NCI-H2029 (cell line): ENCODE measurements at regions not wholly inside any gene's neighbourhood (a gene's known extent, or its start where the extent isn't known, plus 50 kb on each side); places are given as distances from the start of the nearest gene placed in this dataset.

Experiments
- DNase-seq: peaks from one replicate; lab custom pipeline; 2025; lab: John Stamatoyannopoulos, UW

DNA sequence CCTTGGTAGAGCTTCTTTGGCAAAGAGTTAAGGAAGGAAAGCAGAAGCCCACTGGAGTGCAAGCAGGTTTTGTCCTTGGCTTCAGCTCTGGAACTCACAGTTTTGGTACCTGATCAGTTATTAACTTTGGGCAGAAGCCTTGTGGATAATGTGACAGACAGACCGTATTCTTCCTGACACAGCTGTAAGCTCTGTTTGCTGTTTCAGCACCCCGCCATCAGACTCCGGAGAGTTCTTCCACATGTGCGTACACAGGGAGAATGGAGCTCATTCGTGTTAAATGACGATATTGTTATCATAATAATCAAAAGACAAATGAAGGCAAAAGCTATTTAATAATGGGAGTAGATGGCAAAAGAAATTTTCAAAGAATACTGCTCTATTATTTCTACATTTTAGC is 155.1 kb upstream of the ARGLU1 start:
- no peak for DNase-seq

DNA sequence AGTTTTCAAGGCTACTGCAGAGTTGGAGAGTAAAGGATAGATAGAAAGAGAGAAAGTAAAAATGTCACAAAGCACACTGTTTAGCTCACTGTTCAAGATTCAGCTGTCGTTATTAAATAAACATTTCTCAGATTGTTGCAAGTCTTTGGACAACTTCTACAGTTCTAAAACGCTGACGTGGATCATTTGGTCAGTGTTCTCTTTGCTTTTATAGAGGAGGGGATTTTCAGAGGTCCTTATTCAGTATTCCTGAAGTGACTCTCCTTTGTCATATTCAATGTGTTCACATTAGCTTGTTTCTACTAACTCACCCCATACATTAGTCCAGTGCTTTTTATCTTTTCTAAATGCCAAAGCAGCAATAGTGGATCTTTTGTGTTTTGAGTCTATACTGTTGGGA is 154.7 kb upstream of the ARGLU1 start:
- no peak for DNase-seq

DNA sequence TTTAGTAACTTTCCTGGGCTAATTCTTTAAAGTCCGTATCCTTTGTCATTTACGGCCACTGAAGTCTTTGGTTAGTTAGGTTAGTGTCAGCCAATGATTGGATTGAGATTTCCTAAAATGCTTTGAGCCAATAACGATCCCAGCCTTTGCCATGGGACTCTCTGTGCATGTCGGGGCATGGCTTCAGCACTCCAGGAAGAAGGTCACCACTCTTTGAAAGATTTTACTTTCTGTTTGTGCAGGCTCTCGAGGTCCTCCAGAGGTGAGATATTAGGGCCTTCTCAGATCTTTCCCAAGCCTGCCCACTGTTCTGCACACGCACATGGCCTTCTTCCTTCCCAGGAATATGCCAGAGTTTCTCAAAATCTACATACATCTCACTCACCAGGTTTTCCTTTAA is 153.7 kb upstream of the ARGLU1 start:
- DNase-seq: no peak

GRCh38 chr13:106714271-106714982 is 146.5 kb upstream of the ARGLU1 start:
- no peak for DNase-seq

- no peak for DNase-seq
Measured at GRCh38 chr13:106712381-106712780, 144.4 kb upstream of the ARGLU1 start.

DNA sequence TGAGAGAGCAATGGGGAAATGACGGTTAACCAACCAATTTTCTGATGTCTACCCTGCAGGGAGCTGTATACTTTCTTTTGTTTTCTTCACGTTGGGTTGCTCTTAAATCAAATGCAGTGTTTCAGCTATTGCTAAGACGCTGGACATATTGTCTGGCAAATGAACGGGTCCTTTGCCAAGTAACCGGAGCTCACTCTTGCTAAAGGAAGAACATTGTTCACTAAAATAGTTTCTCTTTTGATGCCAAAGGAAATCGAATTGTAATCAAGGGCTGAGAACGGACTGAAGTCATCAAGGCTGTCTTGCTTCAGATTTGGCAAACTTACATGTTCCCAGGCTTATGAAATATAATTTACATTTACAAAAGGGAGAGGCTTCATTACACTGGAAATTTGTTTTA is 142.3 kb upstream of the ARGLU1 start:
- DNase-seq: no peak

DNA sequence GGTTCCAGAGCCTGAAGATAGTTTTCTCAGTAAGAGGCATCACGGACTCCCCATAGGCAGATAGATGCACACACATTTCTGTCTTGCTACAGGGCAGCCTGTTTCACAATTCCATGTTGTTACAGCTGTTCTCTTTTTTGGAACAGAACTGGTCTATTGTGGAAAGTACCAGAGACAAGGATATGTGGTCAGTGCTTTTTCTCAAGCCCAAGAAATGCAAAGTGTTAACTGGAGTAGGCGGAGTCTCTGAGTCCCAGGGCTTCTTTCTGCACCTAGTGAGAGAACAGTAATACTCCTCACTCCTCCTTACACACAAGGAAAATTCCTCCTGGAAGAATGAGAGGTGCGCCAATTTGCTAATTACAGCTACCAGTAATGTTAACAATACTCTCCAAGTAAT is 141.6 kb upstream of the ARGLU1 start:
- no peak for DNase-seq

DNA sequence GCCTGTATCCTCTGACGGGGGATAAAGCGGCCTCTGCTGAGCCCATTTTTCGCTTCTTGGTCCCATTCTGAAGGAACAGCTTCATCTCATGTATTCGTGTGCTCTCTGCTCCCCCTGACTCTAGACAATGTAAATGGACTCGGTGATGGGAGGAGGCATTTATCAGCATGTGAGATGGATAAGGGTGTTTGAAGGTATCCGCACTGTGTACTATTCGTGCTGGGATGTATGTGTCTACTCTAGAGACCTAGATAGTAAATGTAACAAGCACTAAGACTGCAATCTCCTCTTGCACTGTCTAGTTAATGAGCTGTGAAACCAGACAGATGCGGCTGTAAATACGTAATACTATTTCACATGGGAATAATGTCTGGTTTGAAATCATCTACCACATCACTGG is 134.6 kb upstream of the ARGLU1 start:
- DNase-seq: no peak

DNA sequence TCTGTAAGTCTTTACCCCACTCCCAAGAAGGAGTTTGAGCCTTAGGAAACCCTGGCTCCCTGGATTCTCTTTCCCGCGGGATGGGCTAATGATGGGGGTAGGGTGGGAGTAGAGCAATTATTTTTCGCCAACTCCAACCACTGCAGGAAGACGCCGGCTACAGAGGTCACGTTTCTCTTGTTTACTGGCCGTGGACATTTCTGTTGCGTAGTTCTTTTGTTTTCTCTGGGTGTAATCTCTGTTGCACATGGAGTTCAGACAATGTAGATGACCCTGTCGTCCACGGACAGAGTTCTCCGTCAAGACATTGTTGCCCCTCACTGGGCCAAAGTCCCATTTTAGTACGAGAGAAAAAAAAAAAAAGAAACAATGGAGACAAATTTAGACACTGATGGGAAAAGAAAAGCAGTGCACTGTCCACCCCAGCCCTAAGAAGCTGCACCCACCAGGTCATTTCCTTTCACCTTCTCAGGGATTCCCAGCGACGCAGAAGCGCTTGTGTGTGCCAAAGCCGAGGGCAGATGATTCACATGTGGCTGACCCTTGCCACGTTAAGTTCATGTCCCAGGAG is 133.9 kb upstream of the ARGLU1 start:
- DNase-seq: no peak

DNA sequence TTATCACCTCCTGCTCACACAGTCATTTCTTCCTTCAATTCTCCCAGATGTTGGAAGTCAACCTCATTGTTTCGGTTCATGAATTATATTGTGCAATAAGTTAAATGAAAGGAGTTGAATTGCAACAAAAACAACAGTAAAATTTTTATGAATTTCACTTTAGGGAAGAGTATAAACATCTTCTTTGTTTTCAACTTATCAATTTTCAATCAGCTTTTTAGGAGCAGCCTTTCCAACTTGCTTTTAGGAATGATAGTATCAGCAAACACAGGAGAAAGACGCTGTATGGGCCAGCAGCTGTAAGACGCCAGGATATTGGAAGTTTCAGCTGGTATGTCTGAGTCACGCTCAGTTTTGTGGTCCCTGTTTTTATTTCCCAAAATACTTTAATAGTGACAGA is 132.5 kb upstream of the ARGLU1 start:
- DNase-seq: no peak

- no peak for DNase-seq
Measured at GRCh38 chr13:106700007-106700406, 132.1 kb upstream of the ARGLU1 start.

- DNase-seq: no peak
Measured at GRCh38 chr13:106699311-106699710, 131.4 kb upstream of the ARGLU1 start.

- no peak for DNase-seq
Measured at GRCh38 chr13:106696719-106697118, 128.8 kb upstream of the ARGLU1 start.

DNA sequence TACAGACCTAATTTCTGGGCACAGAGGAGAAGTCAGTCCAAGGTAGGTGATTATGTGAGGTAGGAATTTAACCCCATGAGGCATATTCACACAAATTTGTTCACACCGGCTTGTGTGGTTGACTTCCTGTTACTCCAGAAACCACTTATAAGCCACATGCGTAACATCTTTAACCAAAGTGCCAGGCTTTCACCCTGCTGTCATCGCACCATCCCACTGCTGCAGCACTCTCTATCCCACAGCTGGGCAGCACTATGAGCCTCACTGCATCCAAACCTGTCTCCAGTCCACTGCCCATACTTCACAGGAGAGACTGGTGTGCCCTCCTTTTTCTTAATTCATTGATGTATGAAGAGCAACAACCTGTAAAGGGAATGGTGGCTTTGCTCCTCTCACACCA is 128.2 kb upstream of the ARGLU1 start:
- no peak for DNase-seq

DNA sequence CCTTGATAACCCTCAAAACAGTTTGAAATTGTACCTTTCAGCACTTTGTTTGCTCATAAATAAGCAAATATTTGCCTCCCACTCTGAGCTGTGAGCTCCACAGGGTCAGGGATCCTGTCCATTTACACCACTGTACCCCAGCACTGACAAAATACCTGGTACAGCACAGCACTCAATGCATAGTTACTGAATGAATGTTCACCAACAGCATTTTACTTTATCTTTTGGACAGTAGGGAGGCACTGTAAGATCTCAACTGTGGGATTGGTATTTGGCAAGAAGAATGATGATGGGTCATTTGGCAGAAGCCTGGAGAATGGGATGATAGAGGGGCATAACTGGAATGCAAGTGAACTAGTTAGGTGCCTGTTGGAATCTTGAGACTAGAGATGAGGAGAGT is 127.2 kb upstream of the ARGLU1 start:
- DNase-seq: no peak

- DNase-seq: no peak
Measured at GRCh38 chr13:106691861-106692260, 123.9 kb upstream of the ARGLU1 start.

DNA sequence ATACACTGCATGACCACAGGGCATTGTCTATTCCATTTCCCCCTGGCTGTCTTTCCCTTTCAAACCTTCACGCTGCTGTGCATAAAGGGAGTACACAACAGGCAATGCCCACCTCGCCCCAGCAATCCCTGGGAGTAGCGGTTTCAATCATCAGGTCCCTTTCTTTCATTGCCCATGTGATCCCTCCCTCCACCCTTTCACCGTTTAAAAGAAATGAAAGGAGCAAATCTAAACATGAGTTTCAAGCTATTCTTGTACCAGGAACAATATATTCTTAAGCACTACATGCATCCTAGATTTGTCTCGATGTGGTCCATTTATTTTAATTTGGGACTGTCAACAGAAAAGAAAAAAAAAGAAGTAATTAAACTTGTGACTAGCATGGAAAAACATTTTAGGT is 123.4 kb upstream of the ARGLU1 start:
- DNase-seq: no peak

GRCh38 chr13:106690779-106691178 is 122.8 kb upstream of the ARGLU1 start:
- no peak for DNase-seq

DNA sequence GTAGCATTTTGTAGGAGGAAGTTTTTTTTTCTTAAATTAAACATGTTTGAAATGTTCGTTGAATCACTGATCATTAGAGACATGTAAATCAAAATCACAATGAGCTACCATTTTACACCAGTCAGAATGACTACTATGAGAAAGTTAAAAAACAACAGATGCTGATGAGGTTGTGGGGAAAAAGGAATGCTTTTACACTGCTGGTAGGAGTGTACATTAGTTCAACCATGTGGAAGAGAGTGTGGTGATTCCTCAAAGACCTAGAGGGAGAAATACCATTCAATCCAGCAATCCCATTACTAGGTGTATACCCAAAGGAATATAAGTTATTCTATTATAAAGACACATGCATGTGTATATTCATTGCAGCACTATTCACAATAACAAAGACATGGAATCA is 122.0 kb upstream of the ARGLU1 start:
- DNase-seq: no peak

DNA sequence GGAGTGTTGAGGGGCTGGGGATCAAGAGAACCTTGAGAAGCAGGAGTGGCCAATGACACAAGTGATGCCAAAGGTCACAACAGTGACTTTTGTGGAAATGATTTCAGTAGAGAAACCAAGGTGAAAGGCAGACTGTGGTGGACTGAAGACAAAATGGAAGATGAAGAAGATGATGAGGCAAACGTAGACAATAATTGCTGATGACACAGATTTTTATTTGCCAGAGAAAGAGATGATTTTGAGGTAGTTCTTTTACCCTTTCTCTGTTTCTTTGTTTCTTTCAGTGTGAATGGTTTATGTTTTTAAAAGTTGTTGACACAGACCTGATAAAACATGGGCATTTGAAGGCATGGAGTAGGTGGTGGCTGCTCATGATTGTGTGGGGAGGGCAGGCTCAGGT is 121.0 kb upstream of the ARGLU1 start:
- no peak for DNase-seq

DNA sequence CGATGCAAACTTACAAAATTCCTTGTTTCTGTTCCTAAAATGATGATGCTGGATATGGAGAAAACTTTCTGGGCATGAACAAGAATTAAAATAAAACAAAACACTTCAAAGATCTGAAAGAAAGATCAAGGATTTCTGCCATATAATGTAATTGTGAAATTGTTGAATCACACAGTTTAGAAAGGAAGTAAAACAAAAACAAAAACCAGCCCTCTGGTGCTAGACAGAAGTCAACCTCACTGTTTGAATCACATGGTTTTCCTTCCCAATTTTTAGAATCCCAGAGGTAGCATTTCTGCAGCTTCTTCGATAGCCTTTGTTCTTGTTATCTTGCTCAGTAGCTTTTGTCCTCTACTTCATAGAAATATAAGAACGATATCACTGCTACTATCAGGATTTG is 118.2 kb upstream of the ARGLU1 start:
- no peak for DNase-seq

DNA sequence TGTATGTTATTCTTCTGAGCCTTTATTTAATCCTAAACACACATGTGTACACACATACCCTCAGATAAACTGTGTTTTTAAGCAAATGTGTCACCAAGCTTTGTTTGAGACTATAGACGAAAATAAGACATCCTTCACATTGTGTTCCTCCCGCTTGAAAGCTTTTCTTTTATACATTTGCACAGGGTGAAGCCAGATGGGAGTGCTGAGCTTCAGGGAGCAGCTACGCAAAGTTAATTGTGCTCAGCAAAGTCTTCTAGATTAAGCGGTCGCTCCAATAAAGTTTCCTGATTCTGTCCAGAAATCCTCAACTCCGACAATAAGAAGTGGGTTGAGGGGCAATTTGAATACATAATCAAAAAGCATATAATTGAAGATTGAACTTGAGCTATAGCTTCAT is 117.2 kb upstream of the ARGLU1 start:
- no peak for DNase-seq

DNA sequence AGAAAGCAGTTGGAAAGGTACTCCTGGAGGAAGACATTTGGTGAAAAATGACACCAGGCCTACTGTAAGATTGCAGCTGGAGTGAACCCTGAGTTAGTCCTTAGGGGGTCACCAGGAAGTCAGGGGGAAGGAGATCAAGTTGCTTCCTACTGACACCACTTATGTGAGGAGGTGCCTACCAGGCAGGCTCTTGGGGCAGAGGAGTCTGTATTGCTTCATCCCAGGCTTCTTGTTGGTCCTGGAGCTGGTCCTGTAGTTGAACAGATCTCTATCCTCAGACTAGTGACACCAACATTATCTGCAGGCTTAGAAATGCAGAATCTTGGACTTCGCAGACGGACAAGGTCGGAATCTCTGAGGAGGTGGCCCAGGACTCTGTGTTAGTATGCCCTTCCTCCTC is 116.0 kb upstream of the ARGLU1 start:
- DNase-seq: no peak

- DNase-seq: no peak
Measured at GRCh38 chr13:106683179-106683578, 115.2 kb upstream of the ARGLU1 start.
